WTC11 (cell line): ENCODE measurements at regions not wholly inside any gene's neighbourhood (a gene's known extent, or its start where the extent isn't known, plus 50 kb on each side); places are given as distances from the start of the nearest gene placed in this dataset.

ENCODE experiments used
- ATAC-seq: fragments of 200-7000 bp; cut with Tn5 transposase; 2 replicates; pipeline ENCODE4 v1.10.0; 2021; ENCODE audit warnings: mild to moderate bottlenecking, moderate library complexity
- CTCF ChIA-PET: fragments of 300-600 bp; sonication (Branson Sonifier 250); formaldehyde crosslinking; loops from one replicate; lab custom pipeline; 2021; ENCODE audit warnings: antibody characterized with exemption; lab: Charles Lee
- POLR2A ChIA-PET: fragments of 350-600 bp; sonication (Branson Sonifier 250); formaldehyde crosslinking; loops from one replicate; lab custom pipeline; 2021; ENCODE audit warnings: antibody characterized with exemption; lab: Charles Lee
- DNase-seq: peaks from one replicate; pipeline ENCODE4 v3.0.0; 2021; ENCODE audit warnings: low spot score
- H3K27ac Mint-ChIP-seq: 2 replicates; pipeline ENCODE4 v1.8.0; 2021; ENCODE audit warnings: mixed read lengths
- H3K27me3 Mint-ChIP-seq: 2 replicates; pipeline ENCODE4 v1.8.0; 2021; ENCODE audit warnings: low read depth, mild to moderate bottlenecking, moderate library complexity, mixed read lengths
- H3K36me3 Mint-ChIP-seq: 2 replicates; pipeline ENCODE4 v1.8.0; 2021; ENCODE audit warnings: mixed read lengths
- H3K4me1 Mint-ChIP-seq: 2 replicates; pipeline ENCODE4 v1.8.0; 2022; ENCODE audit warnings: mixed read lengths
- H3K4me3 Mint-ChIP-seq: 2 replicates; pipeline ENCODE4 v1.8.0; 2021; ENCODE audit warnings: mild to moderate bottlenecking, moderate library complexity, mixed read lengths
- H3K9me3 Mint-ChIP-seq: 2 replicates; pipeline ENCODE4 v1.8.0; 2021; ENCODE audit warnings: mixed read lengths
- ATF1 ChIP-seq: sonication (generic); formaldehyde crosslinking; IDR thresholded peaks from 2 replicates; pipeline ENCODE4 v1.8.1; 2023; ENCODE audit warnings: mild to moderate bottlenecking, moderate library complexity, missing genetic modification reagents
- GTF2I ChIP-seq: fragments of 250-450 bp; sonication (Bioruptor Pico); conservative IDR thresholded peaks from 2 replicates; pipeline ENCODE4 v1.4.0; 2021; ENCODE audit warnings: mild to moderate bottlenecking
- JAZF1 ChIP-seq: fragments of 250-450 bp; sonication (Bioruptor Pico); IDR thresholded peaks from 2 replicates; pipeline ENCODE4 v1.9.0; 2021; ENCODE audit warnings: moderate library complexity, mild to moderate bottlenecking, inconsistent platforms
- NFATC4 ChIP-seq: fragments of 250-450 bp; sonication (Bioruptor Pico); IDR thresholded peaks from 2 replicates; pipeline ENCODE4 v1.9.0; 2021; ENCODE audit warnings: mild to moderate bottlenecking
- NFYB ChIP-seq: sonication (generic); formaldehyde crosslinking; conservative IDR thresholded peaks from 2 replicates; pipeline ENCODE4 v1.8.0; 2022; ENCODE audit warnings: low read depth, missing genetic modification reagents
- TEAD4 ChIP-seq: sonication (generic); formaldehyde crosslinking; IDR thresholded peaks from 2 replicates; pipeline ENCODE4 v1.8.0; 2022; ENCODE audit warnings: mild to moderate bottlenecking, missing genetic modification reagents
- ZNF121 ChIP-seq: sonication (generic); formaldehyde crosslinking; IDR thresholded peaks from 2 replicates; pipeline ENCODE4 v1.8.0; 2023; ENCODE audit warnings: missing genetic modification reagents
- ZNF232 ChIP-seq: sonication (generic); formaldehyde crosslinking; IDR thresholded peaks from 2 replicates; pipeline ENCODE4 v1.8.0; 2022; ENCODE audit warnings: mild to moderate bottlenecking, missing genetic modification reagents
- ZNF423 ChIP-seq: fragments of 250-450 bp; sonication (Bioruptor Pico); IDR thresholded peaks from 2 replicates; pipeline ENCODE4 v2.1.2; 2022; ENCODE audit warnings: mild to moderate bottlenecking, moderate library complexity
- TF ChIP-seq, protein P1 (sequence below): sonication (generic); formaldehyde crosslinking; IDR thresholded peaks from 2 replicates; pipeline ENCODE4 v1.8.0; 2023; ENCODE audit warnings: missing genetic modification reagents
- TF ChIP-seq, protein P2 (sequence below): sonication (generic); formaldehyde crosslinking; IDR thresholded peaks from 2 replicates; pipeline ENCODE4 v1.8.0; 2022; ENCODE audit warnings: mild to moderate bottlenecking, missing genetic modification reagents
- TF ChIP-seq, protein P3 (sequence below): sonication (generic); formaldehyde crosslinking; IDR thresholded peaks from 2 replicates; pipeline ENCODE4 v1.8.0; 2023; ENCODE audit warnings: missing genetic modification reagents, mild to moderate bottlenecking, borderline replicate concordance
- TF ChIP-seq, protein P4 (sequence below): fragments of 250-450 bp; sonication (Bioruptor Pico); IDR thresholded peaks from 2 replicates; pipeline ENCODE4 v1.8.0; 2021; ENCODE audit warnings: mild to moderate bottlenecking
- TF ChIP-seq, protein P5 (sequence below): sonication (generic); formaldehyde crosslinking; IDR thresholded peaks from 2 replicates; pipeline ENCODE4 v1.8.0; 2022; ENCODE audit warnings: missing genetic modification reagents
- TF ChIP-seq, protein P6 (sequence below): sonication (generic); formaldehyde crosslinking; IDR thresholded peaks from 2 replicates; pipeline ENCODE4 v1.8.1; 2022; ENCODE audit warnings: low read depth, missing genetic modification reagents, borderline replicate concordance
- TF ChIP-seq, protein P7 (sequence below): fragments of 250-450 bp; sonication (Bioruptor Pico); conservative IDR thresholded peaks from 2 replicates; pipeline ENCODE4 v1.9.0; 2021; ENCODE audit warnings: mild to moderate bottlenecking

DNA sequence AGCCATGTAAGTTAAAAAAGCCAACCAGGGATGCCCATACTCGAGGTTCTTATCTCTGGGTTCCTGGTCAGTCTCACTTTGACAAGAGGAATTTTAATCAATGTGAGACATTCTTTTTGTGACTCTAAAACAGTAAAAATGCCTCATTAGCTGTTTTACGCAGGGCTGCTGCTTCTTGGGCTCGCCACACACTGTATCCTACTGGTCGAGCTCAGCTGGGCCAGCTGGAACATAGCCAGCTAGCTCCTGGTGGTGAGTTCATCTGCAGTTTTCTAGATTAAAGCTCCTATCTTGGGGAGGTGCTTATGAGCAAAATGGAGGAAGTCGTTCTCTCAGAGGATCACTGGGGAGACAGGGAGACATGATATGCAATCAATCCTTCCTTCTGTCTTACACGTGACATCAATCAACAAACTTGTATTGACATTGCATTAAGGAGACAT, 55.9 kb upstream of the LEF1 start:
- H3K27ac Mint-ChIP-seq: no peak overlapping the region
- ChIA-PET CTCF (interaction anchor here (0.5 to 0.7 kb wide), 2 partner anchors 94 to 412 kb away, joined by 3 read pairs; no protein-coding TSS in a partner anchor), POLR2A (no interaction called here)
- ATAC-seq (no peak; the same call in 1 of the 2 replicates), DNase-seq (no peak)
- no peaks in the 10 kb centered on the region for H3K27me3 Mint-ChIP-seq
- no peak for TF ChIP-seq ZNF423 (CRISPR knock-in tag)
- TF ChIP-seq ZNF121 (CRISPR knock-in tag): no peak
- TF ChIP-seq NFYB (CRISPR knock-in tag): no peak
- TF ChIP-seq, protein P1, sequence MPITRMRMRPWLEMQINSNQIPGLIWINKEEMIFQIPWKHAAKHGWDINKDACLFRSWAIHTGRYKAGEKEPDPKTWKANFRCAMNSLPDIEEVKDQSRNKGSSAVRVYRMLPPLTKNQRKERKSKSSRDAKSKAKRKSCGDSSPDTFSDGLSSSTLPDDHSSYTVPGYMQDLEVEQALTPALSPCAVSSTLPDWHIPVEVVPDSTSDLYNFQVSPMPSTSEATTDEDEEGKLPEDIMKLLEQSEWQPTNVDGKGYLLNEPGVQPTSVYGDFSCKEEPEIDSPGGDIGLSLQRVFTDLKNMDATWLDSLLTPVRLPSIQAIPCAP: no peak
- TF ChIP-seq, protein P2, sequence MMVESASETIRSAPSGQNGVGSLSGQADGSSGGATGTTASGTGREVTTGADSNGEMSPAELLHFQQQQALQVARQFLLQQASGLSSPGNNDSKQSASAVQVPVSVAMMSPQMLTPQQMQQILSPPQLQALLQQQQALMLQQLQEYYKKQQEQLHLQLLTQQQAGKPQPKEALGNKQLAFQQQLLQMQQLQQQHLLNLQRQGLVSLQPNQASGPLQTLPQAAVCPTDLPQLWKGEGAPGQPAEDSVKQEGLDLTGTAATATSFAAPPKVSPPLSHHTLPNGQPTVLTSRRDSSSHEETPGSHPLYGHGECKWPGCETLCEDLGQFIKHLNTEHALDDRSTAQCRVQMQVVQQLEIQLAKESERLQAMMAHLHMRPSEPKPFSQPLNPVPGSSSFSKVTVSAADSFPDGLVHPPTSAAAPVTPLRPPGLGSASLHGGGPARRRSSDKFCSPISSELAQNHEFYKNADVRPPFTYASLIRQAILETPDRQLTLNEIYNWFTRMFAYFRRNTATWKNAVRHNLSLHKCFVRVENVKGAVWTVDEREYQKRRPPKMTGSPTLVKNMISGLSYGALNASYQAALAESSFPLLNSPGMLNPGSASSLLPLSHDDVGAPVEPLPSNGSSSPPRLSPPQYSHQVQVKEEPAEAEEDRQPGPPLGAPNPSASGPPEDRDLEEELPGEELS (CRISPR knock-in tag): no peak
- no peak for TF ChIP-seq ZNF232 (CRISPR knock-in tag)
- TF ChIP-seq, protein P3, sequence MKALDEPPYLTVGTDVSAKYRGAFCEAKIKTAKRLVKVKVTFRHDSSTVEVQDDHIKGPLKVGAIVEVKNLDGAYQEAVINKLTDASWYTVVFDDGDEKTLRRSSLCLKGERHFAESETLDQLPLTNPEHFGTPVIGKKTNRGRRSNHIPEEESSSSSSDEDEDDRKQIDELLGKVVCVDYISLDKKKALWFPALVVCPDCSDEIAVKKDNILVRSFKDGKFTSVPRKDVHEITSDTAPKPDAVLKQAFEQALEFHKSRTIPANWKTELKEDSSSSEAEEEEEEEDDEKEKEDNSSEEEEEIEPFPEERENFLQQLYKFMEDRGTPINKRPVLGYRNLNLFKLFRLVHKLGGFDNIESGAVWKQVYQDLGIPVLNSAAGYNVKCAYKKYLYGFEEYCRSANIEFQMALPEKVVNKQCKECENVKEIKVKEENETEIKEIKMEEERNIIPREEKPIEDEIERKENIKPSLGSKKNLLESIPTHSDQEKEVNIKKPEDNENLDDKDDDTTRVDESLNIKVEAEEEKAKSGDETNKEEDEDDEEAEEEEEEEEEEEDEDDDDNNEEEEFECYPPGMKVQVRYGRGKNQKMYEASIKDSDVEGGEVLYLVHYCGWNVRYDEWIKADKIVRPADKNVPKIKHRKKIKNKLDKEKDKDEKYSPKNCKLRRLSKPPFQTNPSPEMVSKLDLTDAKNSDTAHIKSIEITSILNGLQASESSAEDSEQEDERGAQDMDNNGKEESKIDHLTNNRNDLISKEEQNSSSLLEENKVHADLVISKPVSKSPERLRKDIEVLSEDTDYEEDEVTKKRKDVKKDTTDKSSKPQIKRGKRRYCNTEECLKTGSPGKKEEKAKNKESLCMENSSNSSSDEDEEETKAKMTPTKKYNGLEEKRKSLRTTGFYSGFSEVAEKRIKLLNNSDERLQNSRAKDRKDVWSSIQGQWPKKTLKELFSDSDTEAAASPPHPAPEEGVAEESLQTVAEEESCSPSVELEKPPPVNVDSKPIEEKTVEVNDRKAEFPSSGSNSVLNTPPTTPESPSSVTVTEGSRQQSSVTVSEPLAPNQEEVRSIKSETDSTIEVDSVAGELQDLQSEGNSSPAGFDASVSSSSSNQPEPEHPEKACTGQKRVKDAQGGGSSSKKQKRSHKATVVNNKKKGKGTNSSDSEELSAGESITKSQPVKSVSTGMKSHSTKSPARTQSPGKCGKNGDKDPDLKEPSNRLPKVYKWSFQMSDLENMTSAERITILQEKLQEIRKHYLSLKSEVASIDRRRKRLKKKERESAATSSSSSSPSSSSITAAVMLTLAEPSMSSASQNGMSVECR (CRISPR knock-in tag): no peak
- TF ChIP-seq, protein P4, sequence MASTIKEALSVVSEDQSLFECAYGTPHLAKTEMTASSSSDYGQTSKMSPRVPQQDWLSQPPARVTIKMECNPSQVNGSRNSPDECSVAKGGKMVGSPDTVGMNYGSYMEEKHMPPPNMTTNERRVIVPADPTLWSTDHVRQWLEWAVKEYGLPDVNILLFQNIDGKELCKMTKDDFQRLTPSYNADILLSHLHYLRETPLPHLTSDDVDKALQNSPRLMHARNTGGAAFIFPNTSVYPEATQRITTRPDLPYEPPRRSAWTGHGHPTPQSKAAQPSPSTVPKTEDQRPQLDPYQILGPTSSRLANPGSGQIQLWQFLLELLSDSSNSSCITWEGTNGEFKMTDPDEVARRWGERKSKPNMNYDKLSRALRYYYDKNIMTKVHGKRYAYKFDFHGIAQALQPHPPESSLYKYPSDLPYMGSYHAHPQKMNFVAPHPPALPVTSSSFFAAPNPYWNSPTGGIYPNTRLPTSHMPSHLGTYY (CRISPR knock-in tag): no peak
- TF ChIP-seq, protein P5, sequence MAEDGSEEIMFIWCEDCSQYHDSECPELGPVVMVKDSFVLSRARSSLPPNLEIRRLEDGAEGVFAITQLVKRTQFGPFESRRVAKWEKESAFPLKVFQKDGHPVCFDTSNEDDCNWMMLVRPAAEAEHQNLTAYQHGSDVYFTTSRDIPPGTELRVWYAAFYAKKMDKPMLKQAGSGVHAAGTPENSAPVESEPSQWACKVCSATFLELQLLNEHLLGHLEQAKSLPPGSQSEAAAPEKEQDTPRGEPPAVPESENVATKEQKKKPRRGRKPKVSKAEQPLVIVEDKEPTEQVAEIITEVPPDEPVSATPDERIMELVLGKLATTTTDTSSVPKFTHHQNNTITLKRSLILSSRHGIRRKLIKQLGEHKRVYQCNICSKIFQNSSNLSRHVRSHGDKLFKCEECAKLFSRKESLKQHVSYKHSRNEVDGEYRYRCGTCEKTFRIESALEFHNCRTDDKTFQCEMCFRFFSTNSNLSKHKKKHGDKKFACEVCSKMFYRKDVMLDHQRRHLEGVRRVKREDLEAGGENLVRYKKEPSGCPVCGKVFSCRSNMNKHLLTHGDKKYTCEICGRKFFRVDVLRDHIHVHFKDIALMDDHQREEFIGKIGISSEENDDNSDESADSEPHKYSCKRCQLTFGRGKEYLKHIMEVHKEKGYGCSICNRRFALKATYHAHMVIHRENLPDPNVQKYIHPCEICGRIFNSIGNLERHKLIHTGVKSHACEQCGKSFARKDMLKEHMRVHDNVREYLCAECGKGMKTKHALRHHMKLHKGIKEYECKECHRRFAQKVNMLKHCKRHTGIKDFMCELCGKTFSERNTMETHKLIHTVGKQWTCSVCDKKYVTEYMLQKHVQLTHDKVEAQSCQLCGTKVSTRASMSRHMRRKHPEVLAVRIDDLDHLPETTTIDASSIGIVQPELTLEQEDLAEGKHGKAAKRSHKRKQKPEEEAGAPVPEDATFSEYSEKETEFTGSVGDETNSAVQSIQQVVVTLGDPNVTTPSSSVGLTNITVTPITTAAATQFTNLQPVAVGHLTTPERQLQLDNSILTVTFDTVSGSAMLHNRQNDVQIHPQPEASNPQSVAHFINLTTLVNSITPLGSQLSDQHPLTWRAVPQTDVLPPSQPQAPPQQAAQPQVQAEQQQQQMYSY (CRISPR knock-in tag): no peak
- TF ChIP-seq GTF2I (CRISPR knock-in tag): no peak
- no peak for TF ChIP-seq TEAD4
- TF ChIP-seq, protein P6, sequence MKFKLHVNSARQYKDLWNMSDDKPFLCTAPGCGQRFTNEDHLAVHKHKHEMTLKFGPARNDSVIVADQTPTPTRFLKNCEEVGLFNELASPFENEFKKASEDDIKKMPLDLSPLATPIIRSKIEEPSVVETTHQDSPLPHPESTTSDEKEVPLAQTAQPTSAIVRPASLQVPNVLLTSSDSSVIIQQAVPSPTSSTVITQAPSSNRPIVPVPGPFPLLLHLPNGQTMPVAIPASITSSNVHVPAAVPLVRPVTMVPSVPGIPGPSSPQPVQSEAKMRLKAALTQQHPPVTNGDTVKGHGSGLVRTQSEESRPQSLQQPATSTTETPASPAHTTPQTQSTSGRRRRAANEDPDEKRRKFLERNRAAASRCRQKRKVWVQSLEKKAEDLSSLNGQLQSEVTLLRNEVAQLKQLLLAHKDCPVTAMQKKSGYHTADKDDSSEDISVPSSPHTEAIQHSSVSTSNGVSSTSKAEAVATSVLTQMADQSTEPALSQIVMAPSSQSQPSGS (CRISPR knock-in tag): no peak
- no peak for TF ChIP-seq NFATC4
- no peak for TF ChIP-seq JAZF1 (CRISPR knock-in tag)
- TF ChIP-seq, protein P7, sequence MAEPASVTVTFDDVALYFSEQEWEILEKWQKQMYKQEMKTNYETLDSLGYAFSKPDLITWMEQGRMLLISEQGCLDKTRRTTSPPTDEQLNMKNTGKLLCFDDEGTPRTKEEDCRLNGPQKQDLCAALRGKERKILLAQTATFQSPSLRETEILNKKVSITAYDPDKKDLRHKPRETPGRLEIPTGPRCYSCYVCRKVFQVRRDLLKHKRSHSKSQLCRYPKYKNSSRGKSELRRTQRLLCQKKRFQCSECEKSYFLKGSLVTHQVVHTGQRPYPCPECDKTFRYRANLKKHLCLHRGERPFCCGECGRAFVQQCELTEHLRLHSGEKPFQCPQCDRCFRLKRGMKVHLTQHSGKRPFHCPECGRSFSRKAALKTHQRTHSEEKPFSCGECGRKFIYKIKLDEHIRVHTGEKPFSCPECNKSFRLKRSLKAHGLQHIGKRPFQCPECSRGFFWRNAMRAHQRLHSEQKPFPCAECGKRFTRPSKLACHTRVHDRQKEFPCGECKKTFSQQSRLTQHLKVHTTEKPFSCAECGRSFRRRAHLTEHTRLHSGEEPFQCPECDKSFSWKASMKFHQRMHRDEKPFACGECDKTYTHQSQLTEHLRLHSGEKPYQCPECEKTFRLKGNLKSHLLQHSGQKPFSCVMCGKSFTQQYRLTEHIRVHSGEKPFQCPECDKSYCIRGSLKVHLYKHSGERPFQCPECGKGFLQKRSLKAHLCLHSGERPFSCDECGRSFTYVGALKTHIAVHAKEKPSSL (CRISPR knock-in tag): no peak
- no peak for TF ChIP-seq ATF1 (CRISPR knock-in tag)
- no peaks in the 10 kb centered on the region for H3K36me3 Mint-ChIP-seq
- H3K9me3 Mint-ChIP-seq: peaks cover 7% of the 10 kb centered on the region
- no peaks in the 10 kb centered on the region for H3K4me1 Mint-ChIP-seq
- no peak overlapping the region for H3K4me3 Mint-ChIP-seq
